ENCODE measurements at regions not wholly inside any gene's neighbourhood (a gene's known extent, or its start where the extent isn't known, plus 50 kb on each side); places are given as distances from the start of the nearest gene placed in this dataset.

DNA sequence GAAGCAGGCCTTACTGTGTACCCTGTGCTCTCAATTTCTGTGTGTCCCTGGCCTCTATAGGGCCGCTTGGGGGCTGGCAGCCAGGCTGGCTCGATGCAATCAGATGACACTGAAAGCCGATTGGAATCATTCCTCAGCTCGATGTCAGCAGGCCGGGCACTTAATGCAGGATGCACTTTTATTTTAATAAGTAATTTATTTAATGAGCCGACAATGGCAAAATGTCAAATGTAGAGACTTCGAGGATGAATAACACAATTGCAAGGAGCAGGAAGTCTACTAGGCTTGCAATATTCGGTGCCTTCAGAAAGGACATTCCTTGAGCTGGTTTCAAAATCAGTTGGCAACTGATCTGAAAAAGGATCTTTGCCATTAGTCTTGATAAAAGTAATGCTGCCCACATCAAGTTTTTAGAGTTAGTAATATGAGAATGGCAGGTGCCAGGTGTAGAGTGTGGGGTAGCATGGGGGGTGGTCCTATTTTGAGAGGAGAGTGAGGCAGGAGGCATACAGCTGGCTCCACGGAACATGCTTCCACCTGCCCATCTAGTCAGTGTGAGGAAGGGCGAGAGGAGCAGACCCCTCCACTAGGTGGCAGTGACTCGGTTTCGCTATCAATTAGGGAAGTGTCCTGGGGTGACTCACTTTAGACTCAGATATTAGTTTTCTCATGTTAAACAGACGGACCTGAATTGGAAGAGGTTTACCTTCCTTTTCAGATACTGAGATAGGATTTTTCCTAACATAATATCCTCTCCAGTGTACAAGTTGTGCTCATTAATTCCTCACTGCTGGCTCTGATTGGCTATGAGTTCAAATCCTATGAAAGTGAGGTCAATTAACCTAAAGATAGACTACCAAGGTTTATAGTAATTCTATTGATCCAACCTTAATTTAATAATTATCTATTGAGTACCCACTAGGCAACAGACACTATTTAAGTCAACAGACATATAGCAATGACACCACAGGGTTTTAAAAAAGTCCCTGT is 80.9 kb downstream of the NABP1 start:
- no peak for DNase-seq (ENCODE audit: low read depth)
- no peak overlapping the region for H3K4me3 ChIP-seq (ENCODE audit: low read length)
- TF ChIP-seq, protein P1, sequence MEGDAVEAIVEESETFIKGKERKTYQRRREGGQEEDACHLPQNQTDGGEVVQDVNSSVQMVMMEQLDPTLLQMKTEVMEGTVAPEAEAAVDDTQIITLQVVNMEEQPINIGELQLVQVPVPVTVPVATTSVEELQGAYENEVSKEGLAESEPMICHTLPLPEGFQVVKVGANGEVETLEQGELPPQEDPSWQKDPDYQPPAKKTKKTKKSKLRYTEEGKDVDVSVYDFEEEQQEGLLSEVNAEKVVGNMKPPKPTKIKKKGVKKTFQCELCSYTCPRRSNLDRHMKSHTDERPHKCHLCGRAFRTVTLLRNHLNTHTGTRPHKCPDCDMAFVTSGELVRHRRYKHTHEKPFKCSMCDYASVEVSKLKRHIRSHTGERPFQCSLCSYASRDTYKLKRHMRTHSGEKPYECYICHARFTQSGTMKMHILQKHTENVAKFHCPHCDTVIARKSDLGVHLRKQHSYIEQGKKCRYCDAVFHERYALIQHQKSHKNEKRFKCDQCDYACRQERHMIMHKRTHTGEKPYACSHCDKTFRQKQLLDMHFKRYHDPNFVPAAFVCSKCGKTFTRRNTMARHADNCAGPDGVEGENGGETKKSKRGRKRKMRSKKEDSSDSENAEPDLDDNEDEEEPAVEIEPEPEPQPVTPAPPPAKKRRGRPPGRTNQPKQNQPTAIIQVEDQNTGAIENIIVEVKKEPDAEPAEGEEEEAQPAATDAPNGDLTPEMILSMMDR (conservative IDR thresholded peaks at IDR 0.05; ENCODE audit: low read depth, low read length): peak; percentile 73

DNA sequence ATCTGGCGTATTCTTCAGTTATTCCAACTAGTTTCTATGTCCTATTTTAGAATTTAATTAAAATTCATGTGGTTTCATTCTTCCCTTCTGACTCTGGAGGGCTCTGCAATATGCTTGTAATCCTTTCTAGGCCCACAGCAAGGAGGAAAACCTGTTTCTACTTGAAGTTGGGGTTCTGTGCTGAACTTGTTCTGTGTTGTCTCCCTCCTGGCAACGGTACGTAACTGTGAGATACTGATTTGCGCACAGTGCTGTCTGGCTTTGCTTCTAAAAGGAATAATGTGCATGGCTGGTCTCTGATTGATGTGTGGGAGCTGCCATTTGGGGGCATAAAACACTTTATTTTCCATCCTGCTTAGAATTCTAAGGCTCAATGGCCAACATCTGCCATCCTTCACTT is 81.7 kb downstream of the NABP1 start:
- DNase-seq (ENCODE audit: low read depth): no peak
- TF ChIP-seq, protein P1 (conservative IDR thresholded peaks at IDR 0.05; ENCODE audit: low read depth, low read length): no peak
- H3K4me3 ChIP-seq (ENCODE audit: low read length): no peak overlapping the region

DNA sequence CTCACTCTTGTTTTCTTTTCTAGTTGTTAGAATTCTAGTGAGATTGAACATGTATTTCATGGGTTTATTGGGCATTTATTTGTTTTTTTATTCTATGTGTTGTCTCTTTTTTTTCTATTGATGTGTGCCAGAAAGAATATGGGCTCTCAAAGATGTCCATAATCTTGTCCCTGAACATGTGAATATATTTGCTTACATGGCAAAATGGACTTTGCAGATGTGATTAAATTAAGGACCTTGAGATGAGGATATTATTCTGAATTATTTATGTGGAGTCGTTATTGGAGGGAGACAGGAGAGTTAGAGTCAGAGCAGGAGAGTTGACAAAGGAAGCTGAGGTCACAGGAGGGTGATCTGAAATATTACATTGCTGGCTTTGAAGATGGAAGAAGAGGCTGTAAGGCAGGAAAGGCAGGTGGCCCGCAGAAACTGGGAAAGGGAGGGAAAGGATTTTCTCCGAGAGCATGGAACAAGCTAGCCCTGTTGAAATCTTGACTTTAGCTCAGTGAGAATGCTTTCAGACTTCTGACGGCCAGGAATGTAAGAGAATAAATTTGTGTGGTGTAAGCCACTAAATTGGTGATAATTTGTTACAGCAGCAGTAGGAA is 82.8 kb downstream of the NABP1 start:
- TF ChIP-seq, protein P1 (conservative IDR thresholded peaks at IDR 0.05; ENCODE audit: low read depth, low read length): no peak
- DNase-seq (ENCODE audit: low read depth): no peak
- H3K4me3 ChIP-seq (ENCODE audit: low read length): no peak overlapping the region

DNA sequence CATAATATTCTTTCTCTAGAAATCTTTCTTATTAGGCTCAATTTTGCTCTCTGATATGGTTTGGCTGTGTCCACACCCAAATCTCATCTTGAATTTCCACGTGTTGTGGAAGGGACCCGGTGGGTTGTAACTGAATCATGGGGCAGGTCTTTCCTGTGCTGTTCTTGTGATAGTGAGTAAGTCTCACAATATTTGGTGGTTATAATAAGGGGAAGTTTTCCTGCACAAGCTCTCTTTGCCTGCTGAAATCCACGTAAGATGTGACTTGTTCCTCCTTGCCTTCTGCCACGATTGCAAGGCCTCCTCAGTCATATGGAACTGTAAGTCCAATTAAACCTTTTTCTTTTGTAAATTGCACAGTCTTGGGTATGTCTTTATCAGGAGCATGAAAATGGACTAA is 73.8 kb downstream of the CAVIN2 start:
- H3K4me3 ChIP-seq (ENCODE audit: low read length): no peak overlapping the region
- TF ChIP-seq, protein P1 (conservative IDR thresholded peaks at IDR 0.05; ENCODE audit: low read depth, low read length): no peak
- no peak for DNase-seq (ENCODE audit: low read depth)

DNA sequence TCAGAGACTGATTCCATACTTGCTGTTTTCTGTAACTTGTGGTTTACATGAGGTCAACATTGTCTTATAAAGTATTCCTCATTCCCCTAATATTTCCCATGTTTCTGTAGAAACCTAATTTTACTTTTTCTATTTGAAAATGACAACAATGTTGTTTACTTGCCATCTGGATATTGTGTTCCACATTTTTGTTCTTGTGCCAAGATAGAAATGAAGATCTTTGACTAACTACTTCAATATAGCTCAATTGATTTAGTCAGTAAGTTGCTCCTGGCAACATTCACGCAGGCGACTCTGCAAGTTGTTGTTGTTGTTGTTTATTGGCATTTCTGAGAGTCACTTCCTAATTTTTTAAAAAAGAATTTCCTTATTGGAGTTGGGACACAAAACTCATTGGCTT is 69.5 kb downstream of the CAVIN2 start:
- no peak for DNase-seq (ENCODE audit: low read depth)
- TF ChIP-seq, protein P1 (conservative IDR thresholded peaks at IDR 0.05; ENCODE audit: low read depth, low read length): no peak
- no peak overlapping the region for H3K4me3 ChIP-seq (ENCODE audit: low read length)

DNA sequence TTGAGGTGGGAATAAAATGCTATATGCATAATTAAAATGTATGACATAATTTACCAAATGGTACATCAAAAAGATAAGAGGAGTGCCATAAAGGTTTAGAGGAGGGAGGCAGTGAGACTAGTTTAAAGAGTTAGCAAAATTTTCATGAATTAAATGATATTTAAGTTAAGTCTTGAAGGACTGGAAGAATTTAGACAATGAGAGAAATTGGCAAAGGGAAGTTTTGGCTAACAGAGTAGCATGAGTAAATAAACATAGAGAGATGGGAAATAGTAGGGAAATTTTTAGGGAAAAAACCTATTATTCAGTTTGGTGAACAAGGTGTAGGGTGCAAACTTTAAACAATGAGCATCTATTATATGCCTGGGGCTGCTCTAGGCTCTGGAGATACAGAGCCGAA is 68.8 kb downstream of the CAVIN2 start:
- no peak overlapping the region for H3K4me3 ChIP-seq (ENCODE audit: low read length)
- no peak for DNase-seq (ENCODE audit: low read depth)
- TF ChIP-seq, protein P1 (conservative IDR thresholded peaks at IDR 0.05; ENCODE audit: low read depth, low read length): no peak
